IMR-90 (cell line): ENCODE measurements at regions not wholly inside any gene's neighbourhood (a gene's known extent, or its start where the extent isn't known, plus 50 kb on each side); places are given as distances from the start of the nearest gene placed in this dataset.

Source experiments
- ATAC-seq: fragments of 200-7000 bp; cut with Tn5 transposase; 2 replicates; pipeline ENCODE4 v1.9.1; 2020; ENCODE audit warnings: low read depth, mild to moderate bottlenecking, moderate library complexity
- BruUV-seq: library from RNA; stranded (reverse); fragments of 400-500 nt; replicated peaks from 2 replicates; lab custom pipeline; 2021; lab: Mats Ljungman, UMichigan
- CTCF ChIA-PET: fragments of 300-600 bp; formaldehyde crosslinking; extraction: SDS; loops from one replicate; lab custom pipeline; 2021; ENCODE audit warnings: antibody characterized with exemption; lab: Yijun Ruan, JAX
- POLR2A ChIA-PET: fragments of 300-600 bp; sonication (Branson Sonifier 250); formaldehyde crosslinking; loops from one replicate; lab custom pipeline; 2022; ENCODE audit warnings: antibody characterized with exemption; ENCODE audit not compliant: unreplicated experiment; lab: Charles Lee
- DNase-seq: peaks from one replicate; pipeline ENCODE4 v3.0.0; 2013
- H2AFZ ChIP-seq: replicated peaks from 2 replicates; pipeline ENCODE3; 2013; ENCODE audit warnings: low read length, mild to moderate bottlenecking; ENCODE audit not compliant: poor library complexity
- H2AK5ac ChIP-seq: 2 replicates; pipeline ENCODE4 v1.6.1; 2013; ENCODE audit warnings: low read depth, low read length, inconsistent platforms
- H2AK9ac ChIP-seq: replicated peaks from 2 replicates; pipeline ENCODE3; 2013; ENCODE audit warnings: mild to moderate bottlenecking, low read depth, low read length, moderate library complexity; ENCODE audit not compliant: poor library complexity
- H2BK120ac ChIP-seq: 2 replicates; pipeline ENCODE4 v1.6.1; 2013; ENCODE audit warnings: low read depth, low read length, inconsistent platforms
- H2BK15ac ChIP-seq: 3 replicates; pipeline ENCODE4 v1.6.1; 2013; ENCODE audit warnings: low read depth, low read length, inconsistent platforms
- H2BK20ac ChIP-seq: 2 replicates; pipeline ENCODE4 v1.6.1; 2013; ENCODE audit warnings: low read depth, mild to moderate bottlenecking, inconsistent platforms, low read length, moderate library complexity
- H2BK5ac ChIP-seq: 2 replicates; pipeline ENCODE4 v1.6.1; 2013; ENCODE audit warnings: mild to moderate bottlenecking, low read depth, low read length, inconsistent platforms; ENCODE audit not compliant: poor library complexity, severe bottlenecking
- H3K14ac ChIP-seq: replicated peaks from 2 replicates; pipeline ENCODE4 v1.6.1; 2013; ENCODE audit warnings: low read depth, low read length, inconsistent platforms
- H3K18ac ChIP-seq: 2 replicates; pipeline ENCODE4 v1.6.1; 2013; ENCODE audit warnings: low read depth, low read length, control low read depth
- H3K23ac ChIP-seq: 2 replicates; pipeline ENCODE4 v1.6.1; 2013; ENCODE audit warnings: low read depth, low read length, inconsistent platforms
- H3K27ac ChIP-seq: 2 replicates; pipeline ENCODE4 v1.5.1; 2013; ENCODE audit warnings: mild to moderate bottlenecking, control low read depth, low read length; ENCODE audit not compliant: insufficient read depth
- H3K27me3 ChIP-seq: 2 replicates; pipeline ENCODE4 v1.6.1; 2013; ENCODE audit warnings: low read length; ENCODE audit not compliant: control insufficient read depth, insufficient read depth
- H3K36me3 ChIP-seq: 2 replicates; pipeline ENCODE4 v1.6.1; 2013; ENCODE audit warnings: low read length, mixed read lengths; ENCODE audit not compliant: control insufficient read depth, insufficient read depth
- H3K4ac ChIP-seq: 2 replicates; pipeline ENCODE4 v1.6.1; 2013; ENCODE audit warnings: low read depth, low read length, inconsistent platforms
- H3K4me1 ChIP-seq: 2 replicates; pipeline ENCODE4 v1.6.1; 2013; ENCODE audit warnings: low read length, mixed read lengths; ENCODE audit not compliant: control insufficient read depth, insufficient read depth
- H3K4me2 ChIP-seq: 2 replicates; pipeline ENCODE4 v1.6.1; 2013; ENCODE audit warnings: low read depth, mild to moderate bottlenecking, control low read depth, low read length, moderate library complexity
- H3K4me3 ChIP-seq: 2 replicates; pipeline ENCODE4 v1.5.1; 2013; ENCODE audit warnings: low read depth, mild to moderate bottlenecking, control low read depth, low read length, moderate library complexity; ENCODE audit not compliant: insufficient read depth
- H3K56ac ChIP-seq: 2 replicates; pipeline ENCODE4 v1.6.1; 2013; ENCODE audit warnings: low read length, inconsistent platforms; ENCODE audit not compliant: insufficient read depth; ENCODE audit errors: extremely low read depth
- H3K79me1 ChIP-seq, 2 experiments: 2 replicates each; pipeline ENCODE4 v1.6.1; 2013; ENCODE audit warnings: low read length in 2 of 2, inconsistent platforms in 1 of 2, low read depth in 1 of 2
- H3K9ac ChIP-seq: 2 replicates; pipeline ENCODE4 v1.6.1; 2013; ENCODE audit warnings: low read depth, low read length, control low read depth
- H3K9me1 ChIP-seq: 2 replicates; pipeline ENCODE4 v1.6.1; 2013; ENCODE audit warnings: low read length, inconsistent platforms; ENCODE audit not compliant: insufficient read depth
- H3K9me3 ChIP-seq: 2 replicates; pipeline ENCODE4 v1.6.1; 2013; ENCODE audit warnings: low read length; ENCODE audit not compliant: control insufficient read depth, insufficient read depth
- H4K20me1 ChIP-seq: 2 replicates; pipeline ENCODE4 v1.6.1; 2013; ENCODE audit warnings: low read length, inconsistent platforms; ENCODE audit not compliant: insufficient read depth
- H4K5ac ChIP-seq: 2 replicates; pipeline ENCODE4 v1.6.1; 2013; ENCODE audit warnings: mild to moderate bottlenecking, low read depth, low read length, control low read depth
- H4K8ac ChIP-seq, 2 experiments: 2 replicates each; pipeline ENCODE4 v1.6.1; 2013; ENCODE audit warnings: low read depth in 2 of 2, low read length in 2 of 2, control low read depth in 1 of 2, inconsistent platforms in 1 of 2
- H4K91ac ChIP-seq: 2 replicates; pipeline ENCODE4 v1.6.1; 2013; ENCODE audit warnings: low read depth, low read length, inconsistent platforms; ENCODE audit not compliant: insufficient read depth
- POLR2A ChIP-seq: IDR thresholded peaks from 2 replicates; pipeline ENCODE4 v1.6.1; 2012; ENCODE audit warnings: mild to moderate bottlenecking, low read depth, low read length
- WGBS, 2 experiments: methylation state at CpG; one replicate each; pipeline versions ENCODE4 v1.1.5 to v1.1.7; 2013; ENCODE audit warnings: missing lambda C conversion rate in 2 of 2; ENCODE audit not compliant: insufficient read length in 1 of 2; ENCODE audit errors: extremely low coverage in 2 of 2; 5-methylcytosine and 5-hydroxymethylcytosine counted together
- dilution Hi-C: fragments of 300-500 bp; cut with HindIII; formaldehyde crosslinking; loops from one replicate; pipeline ENCODE4 v1.14.3; 2018; ENCODE audit warnings: low sequenced_read_pairs; ENCODE audit not compliant: unreplicated experiment
- in situ Hi-C: fragments of 300-500 bp; cut with MboI; formaldehyde crosslinking; loops from 3 replicates; pipeline ENCODE4 v1.14.3; 2019; ENCODE audit warnings: low sequenced_read_pairs, inconsistent platforms, mixed read lengths
- intact Hi-C: fragments of 100-400 bp; cut with micrococcal nuclease; formaldehyde crosslinking; loops from 2 replicates; pipeline ENCODE4 v1.10.0; 2022

- Histone ChIP-seq H3K27me3 (no peaks in the 10 kb centered on the region), H3K27ac (no peak overlapping the region), H2BK5ac (no peak overlapping the region), H4K20me1 (no peaks in the 10 kb centered on the region), H3K23ac (no peak overlapping the region), H2AK9ac (no peak overlapping the region), H2AFZ (no peak overlapping the region), H3K4me3 (no peak overlapping the region), H3K9me3 (peaks cover 4% of the 10 kb centered on the region), H2AK5ac (no peak overlapping the region), H4K91ac (no peak overlapping the region), H4K8ac (no peak overlapping the region), H3K79me1 (no peaks in the 10 kb centered on the region), H3K56ac (no peak overlapping the region), H3K9me1 (no peaks in the 10 kb centered on the region), H3K4ac (no peak overlapping the region), H3K18ac (no peak overlapping the region), H3K4me2 (no peak overlapping the region), H2BK20ac (no peak overlapping the region), H3K9ac (no peak overlapping the region), H2BK15ac (no peak overlapping the region), H3K36me3 (no peaks in the 10 kb centered on the region), H3K4me1 (no peaks in the 10 kb centered on the region), H3K14ac (no peak overlapping the region), H2BK120ac (no peak overlapping the region), H4K5ac (no peak overlapping the region)
- ChIA-PET CTCF (interaction anchor here (0.6 to 1.2 kb wide), 2 partner anchors 88 to 219 kb away, joined by 3 read pairs; no protein-coding TSS in a partner anchor), POLR2A (no interaction called here)
- in situ Hi-C loops (no loop called here), intact Hi-C loops (no loop called here), dilution Hi-C loops (no loop called here)
- DNase-seq (peak; percentile 55), ATAC-seq (no peak)
- 100% methylated on average over 1 of the region's 1 CpG; no CpG with 5 or more reads in 1 of the 2 experiments for WGBS, 2 experiments
- TF ChIP-seq POLR2A: no peak
- BruUV-seq: no TSS peak
Measured at GRCh38 chr11:103007521-103007920, 52.0 kb upstream of the MMP13 start.
